Fibroblast of lung (primary cell): ENCODE measurements at regions not wholly inside any gene's neighbourhood (a gene's known extent, or its start where the extent isn't known, plus 50 kb on each side); places are given as distances from the start of the nearest gene placed in this dataset.
A peak's percentile ranks its signal among the peaks of the same experiment; 100 is the strongest.

ENCODE experiments used
- DNase-seq, 2 donors: peaks; one replicate each; pipeline versions ENCODE4 v3.0.0 to v3.0.0-alpha.2; 2010; ENCODE audit warnings: low read depth in 2 of 2
- H2AFZ ChIP-seq: 2 replicates; pipeline ENCODE4 v1.5.1; 2012; ENCODE audit warnings: low read length, control low read depth, inconsistent platforms
- H3K27ac ChIP-seq: 2 replicates; pipeline ENCODE4 v1.5.1; 2011; ENCODE audit warnings: low read length, control low read depth; ENCODE audit not compliant: insufficient read depth
- H3K27me3 ChIP-seq: 2 replicates; pipeline ENCODE4 v1.5.1; 2011; ENCODE audit warnings: mild to moderate bottlenecking, low read length; ENCODE audit not compliant: control insufficient read depth, insufficient read depth
- H3K36me3 ChIP-seq: 2 replicates; pipeline ENCODE4 v1.5.1; 2011; ENCODE audit warnings: low read length; ENCODE audit not compliant: control insufficient read depth, insufficient read depth
- H3K4me1 ChIP-seq: 2 replicates; pipeline ENCODE4 v1.5.1; 2011; ENCODE audit warnings: low read length; ENCODE audit not compliant: control insufficient read depth, insufficient read depth; ENCODE audit errors: extremely low read depth
- H3K4me2 ChIP-seq: 2 replicates; pipeline ENCODE4 v1.5.1; 2011; ENCODE audit warnings: low read length, control low read depth; ENCODE audit not compliant: insufficient read depth; ENCODE audit errors: extremely low read depth
- H3K4me3 ChIP-seq, 4 experiments: fragments of 200-600 bp in 1 of 4; sonication (generic) in 1 of 4; replicated peaks in 1 of 4; 2 replicates each; pipeline ENCODE4 v1.5.1; 2011 to 2016; ENCODE audit warnings: low read length in 4 of 4, low read depth in 3 of 4, mild to moderate bottlenecking in 3 of 4, control low read depth in 2 of 4, inconsistent platforms in 1 of 4, mixed read lengths in 1 of 4; ENCODE audit not compliant: insufficient read depth in 1 of 4; ENCODE audit errors: control extremely low read depth in 1 of 4
- H3K79me2 ChIP-seq: 2 replicates; pipeline ENCODE4 v1.5.1; 2012; ENCODE audit warnings: mild to moderate bottlenecking, low read length, inconsistent platforms; ENCODE audit not compliant: control insufficient read depth, insufficient read depth
- H3K9ac ChIP-seq: 2 replicates; pipeline ENCODE4 v1.5.1; 2011; ENCODE audit warnings: mild to moderate bottlenecking, low read length, control low read depth; ENCODE audit not compliant: insufficient read depth
- H3K9me3 ChIP-seq: 2 replicates; pipeline ENCODE4 v1.5.1; 2012; ENCODE audit warnings: low read depth, low read length; ENCODE audit not compliant: control insufficient read depth, insufficient read depth
- H4K20me1 ChIP-seq: 2 replicates; pipeline ENCODE4 v1.5.1; 2011; ENCODE audit warnings: low read length; ENCODE audit not compliant: control insufficient read depth, insufficient read depth; ENCODE audit errors: extremely low read depth
- EZH2 ChIP-seq: IDR thresholded peaks from 2 replicates; pipeline ENCODE4 v1.5.1; 2012; ENCODE audit warnings: low read length, control low read depth, mild to moderate bottlenecking; ENCODE audit errors: missing control alignments
- TF ChIP-seq, protein P1 (sequence below), 2 donors: IDR thresholded peaks in 1 of 2; conservative IDR thresholded peaks in 1 of 2; 1 replicate in 1 of 2; 2 replicates in 1 of 2; pipeline ENCODE4 v1.5.1; 2011 to 2012; ENCODE audit warnings: low read length in 2 of 2, control low read depth in 1 of 2, inconsistent platforms in 1 of 2, low read depth in 1 of 2, mild to moderate bottlenecking in 1 of 2

DNA sequence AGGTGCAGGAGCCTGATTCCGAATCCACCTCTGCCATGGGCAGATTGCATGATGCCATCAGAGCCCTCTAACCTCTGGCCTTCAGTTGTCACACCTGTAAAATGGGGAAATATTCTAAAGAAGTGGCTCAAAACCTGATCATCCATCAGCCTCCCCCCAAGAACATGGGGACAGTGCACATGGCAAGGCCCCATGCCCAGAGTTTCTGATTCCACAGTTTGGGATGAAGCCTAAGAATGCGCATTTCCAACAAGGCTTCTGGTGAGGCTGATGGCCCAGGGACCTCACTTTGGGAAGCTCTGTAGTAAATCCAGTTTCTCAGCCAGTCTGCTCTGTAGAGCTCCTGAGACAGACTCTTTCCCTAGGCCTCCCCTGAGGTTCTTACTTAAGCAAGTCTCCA, 119.9 kb upstream of the CD93 start:
- H3K4me2 ChIP-seq = no peak overlapping the region
- no peaks in the 10 kb centered on the region for H3K9me3 ChIP-seq
- H3K4me3 ChIP-seq = no peak overlapping the region
- no peak overlapping the region for H3K27ac ChIP-seq
- H2AFZ ChIP-seq = no peak overlapping the region
- no peaks in the 10 kb centered on the region for H3K4me1 ChIP-seq
- peaks cover 7% of the 10 kb centered on the region for H3K27me3 ChIP-seq
- no peaks in the 10 kb centered on the region for H4K20me1 ChIP-seq
- no peak for DNase-seq
- H3K79me2 ChIP-seq = no peaks in the 10 kb centered on the region
- H3K9ac ChIP-seq = no peak overlapping the region
- H3K36me3 ChIP-seq = no peaks in the 10 kb centered on the region
- no peak for TF ChIP-seq EZH2
- TF ChIP-seq, protein P1, sequence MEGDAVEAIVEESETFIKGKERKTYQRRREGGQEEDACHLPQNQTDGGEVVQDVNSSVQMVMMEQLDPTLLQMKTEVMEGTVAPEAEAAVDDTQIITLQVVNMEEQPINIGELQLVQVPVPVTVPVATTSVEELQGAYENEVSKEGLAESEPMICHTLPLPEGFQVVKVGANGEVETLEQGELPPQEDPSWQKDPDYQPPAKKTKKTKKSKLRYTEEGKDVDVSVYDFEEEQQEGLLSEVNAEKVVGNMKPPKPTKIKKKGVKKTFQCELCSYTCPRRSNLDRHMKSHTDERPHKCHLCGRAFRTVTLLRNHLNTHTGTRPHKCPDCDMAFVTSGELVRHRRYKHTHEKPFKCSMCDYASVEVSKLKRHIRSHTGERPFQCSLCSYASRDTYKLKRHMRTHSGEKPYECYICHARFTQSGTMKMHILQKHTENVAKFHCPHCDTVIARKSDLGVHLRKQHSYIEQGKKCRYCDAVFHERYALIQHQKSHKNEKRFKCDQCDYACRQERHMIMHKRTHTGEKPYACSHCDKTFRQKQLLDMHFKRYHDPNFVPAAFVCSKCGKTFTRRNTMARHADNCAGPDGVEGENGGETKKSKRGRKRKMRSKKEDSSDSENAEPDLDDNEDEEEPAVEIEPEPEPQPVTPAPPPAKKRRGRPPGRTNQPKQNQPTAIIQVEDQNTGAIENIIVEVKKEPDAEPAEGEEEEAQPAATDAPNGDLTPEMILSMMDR (conservative IDR thresholded peaks at IDR 0.05 in 1 of 2, IDR thresholded peaks at IDR 0.05 in 1 of 2; ENCODE audit: low read depth in 1 of 2, low read length in 2 of 2) = no peak

DNA sequence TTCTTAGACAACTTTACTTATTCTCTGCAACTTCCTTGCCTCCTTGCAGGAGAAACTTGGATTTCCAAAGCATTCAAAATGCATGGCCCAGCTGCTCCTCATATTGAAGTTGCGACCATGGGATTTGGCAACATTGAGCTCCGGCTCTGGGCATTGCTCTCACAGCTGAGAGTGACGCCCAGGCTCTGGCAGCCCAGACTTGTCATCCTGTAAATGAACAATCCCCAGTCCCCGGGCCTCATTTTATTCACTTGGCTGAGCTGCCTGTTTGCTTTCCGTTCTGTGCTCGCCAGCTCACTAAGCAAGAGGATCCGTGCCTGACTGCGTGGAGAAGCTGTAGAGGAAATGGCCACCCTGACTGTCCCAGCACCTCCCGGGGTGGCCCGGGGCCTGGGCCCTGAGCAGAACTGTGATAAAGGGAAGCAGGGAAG, 119.5 kb upstream of the CD93 start:
- Histone ChIP-seq H3K27ac (no peak overlapping the region), H3K9me3 (no peaks in the 10 kb centered on the region), H3K9ac (no peak overlapping the region), H3K36me3 (no peaks in the 10 kb centered on the region), H3K4me1 (no peaks in the 10 kb centered on the region), H3K4me2 (no peak overlapping the region), H2AFZ (no peak overlapping the region), H3K27me3 (peaks cover 6% of the 10 kb centered on the region), H4K20me1 (no peaks in the 10 kb centered on the region), H3K79me2 (no peaks in the 10 kb centered on the region), H3K4me3 (no peak overlapping the region)
- DNase-seq = peak; percentile 55 to 83
- TF ChIP-seq, protein P1 (conservative IDR thresholded peaks at IDR 0.05 in 1 of 2, IDR thresholded peaks at IDR 0.05 in 1 of 2; ENCODE audit: low read depth in 1 of 2, low read length in 2 of 2) = no peak
- no peak for TF ChIP-seq EZH2

DNA sequence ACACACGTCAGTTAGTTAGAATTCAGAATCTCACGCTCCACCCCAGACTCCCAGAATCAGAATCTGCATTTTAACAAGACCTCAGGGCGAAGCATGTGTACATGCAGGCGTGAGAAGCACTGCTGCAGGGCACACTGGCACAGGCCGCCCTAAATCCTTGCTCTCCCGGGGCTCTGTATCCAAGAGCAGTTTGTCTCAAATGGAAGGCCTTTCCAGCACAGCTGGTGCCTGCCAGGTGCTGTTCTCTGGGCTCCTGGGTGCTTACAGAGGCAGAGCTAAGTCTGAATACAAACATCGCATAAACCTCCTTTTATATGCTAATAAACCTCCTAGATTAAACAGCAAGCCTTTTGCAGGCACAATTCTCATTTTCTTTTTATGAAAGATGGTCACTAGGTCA, 119.1 kb upstream of the CD93 start:
- Histone ChIP-seq H3K79me2 (no peaks in the 10 kb centered on the region), H4K20me1 (no peaks in the 10 kb centered on the region), H3K27me3 (peaks cover 6% of the 10 kb centered on the region), H3K27ac (no peak overlapping the region), H3K4me1 (no peaks in the 10 kb centered on the region), H2AFZ (no peak overlapping the region), H3K4me2 (no peak overlapping the region), H3K4me3 (no peak overlapping the region), H3K9me3 (no peaks in the 10 kb centered on the region), H3K9ac (no peak overlapping the region), H3K36me3 (no peaks in the 10 kb centered on the region)
- DNase-seq = no peak
- TF ChIP-seq, protein P1 (conservative IDR thresholded peaks at IDR 0.05 in 1 of 2, IDR thresholded peaks at IDR 0.05 in 1 of 2; ENCODE audit: low read depth in 1 of 2, low read length in 2 of 2) = no peak
- no peak for TF ChIP-seq EZH2
